Colonic mucosa (tissue), 4 donors: ENCODE measurements at regions not wholly inside any gene's neighbourhood (a gene's known extent, or its start where the extent isn't known, plus 50 kb on each side); places are given as distances from the start of the nearest gene placed in this dataset.

Experiments used
- DNase-seq: peaks from one replicate; pipeline ENCODE4 v3.0.0-alpha.2; 2020
- H3K27ac ChIP-seq: fragments of 200-600 bp; one replicate; pipeline ENCODE4 v1.8.0; 2021
- H3K27me3 ChIP-seq: fragments of 200-600 bp; one replicate; pipeline ENCODE4 v1.8.0; 2021
- H3K36me3 ChIP-seq: fragments of 200-600 bp; one replicate; pipeline ENCODE4 v1.8.0; 2021
- H3K4me1 ChIP-seq: fragments of 200-600 bp; one replicate; pipeline ENCODE4 v1.8.0; 2021; ENCODE audit warnings: mild to moderate bottlenecking
- H3K4me3 ChIP-seq: fragments of 200-600 bp; one replicate; pipeline ENCODE4 v1.8.0; 2021
- H3K9ac ChIP-seq, 2 donors: one replicate each; pipeline ENCODE4 v1.7.0; 2013; ENCODE audit warnings: control low read depth in 2 of 2, low read depth in 2 of 2, low read length in 2 of 2
- H3K9me3 ChIP-seq: fragments of 200-600 bp; one replicate; pipeline ENCODE4 v1.8.0; 2021
- CTCF ChIP-seq: fragments of 200-600 bp; IDR thresholded peaks from one replicate; pipeline ENCODE4 v1.8.0; 2022; ENCODE audit warnings: antibody characterized with exemption, mild to moderate bottlenecking
- intact Hi-C: fragments of 100-400 bp; cut with DNase I; formaldehyde crosslinking; loops from one replicate; pipeline ENCODE4 v1.14.1; 2022
- donor health status: healthy.
- donor health status: DM: no; HTN: no; CAD: no.
- donor health status: DM: no; HTN: no; CAD: no.

GRCh38 chr2:221283896-221284545 lies 288.1 kb downstream of the EPHA4 start:
- Histone ChIP-seq H3K36me3 (no peaks in the 10 kb centered on the region), H3K4me1 (no peaks in the 10 kb centered on the region), H3K27ac (no peak overlapping the region), H3K27me3 (no peaks in the 10 kb centered on the region), H3K4me3 (no peak overlapping the region), H3K9me3 (no peaks in the 10 kb centered on the region), H3K9ac (no peak overlapping the region)
- intact Hi-C loops, result no loop called here
- no peak for DNase-seq
- no peak for TF ChIP-seq CTCF

GRCh38 chr2:221285148-221285547 lies 287.0 kb downstream of the EPHA4 start:
- Histone ChIP-seq H3K9me3 (no peaks in the 10 kb centered on the region), H3K4me1 (no peaks in the 10 kb centered on the region), H3K36me3 (no peaks in the 10 kb centered on the region), H3K27me3 (no peaks in the 10 kb centered on the region), H3K9ac (no peak overlapping the region), H3K4me3 (no peak overlapping the region), H3K27ac (no peak overlapping the region)
- DNase-seq, result no peak
- TF ChIP-seq CTCF, result no peak
- intact Hi-C loops, result no loop called here

GRCh38 chr2:221286406-221286805 lies 285.7 kb downstream of the EPHA4 start:
- no peak overlapping the region for H3K4me3 ChIP-seq
- no peak overlapping the region for H3K9ac ChIP-seq
- H3K27ac ChIP-seq, result no peak overlapping the region
- DNase-seq, result no peak
- no peaks in the 10 kb centered on the region for H3K36me3 ChIP-seq
- no peak for TF ChIP-seq CTCF
- no peaks in the 10 kb centered on the region for H3K9me3 ChIP-seq
- intact Hi-C loops, result no loop called here
- H3K4me1 ChIP-seq, result no peaks in the 10 kb centered on the region
- no peaks in the 10 kb centered on the region for H3K27me3 ChIP-seq

- intact Hi-C loops, result no loop called here
- Histone ChIP-seq H3K36me3 (no peaks in the 10 kb centered on the region), H3K4me1 (no peaks in the 10 kb centered on the region), H3K27ac (no peak overlapping the region), H3K27me3 (no peaks in the 10 kb centered on the region), H3K9ac (no peak overlapping the region), H3K9me3 (no peaks in the 10 kb centered on the region), H3K4me3 (no peak overlapping the region)
- no peak for DNase-seq
- no peak for TF ChIP-seq CTCF
Measured at GRCh38 chr2:221289389-221289788, 282.7 kb downstream of the EPHA4 start.

DNA sequence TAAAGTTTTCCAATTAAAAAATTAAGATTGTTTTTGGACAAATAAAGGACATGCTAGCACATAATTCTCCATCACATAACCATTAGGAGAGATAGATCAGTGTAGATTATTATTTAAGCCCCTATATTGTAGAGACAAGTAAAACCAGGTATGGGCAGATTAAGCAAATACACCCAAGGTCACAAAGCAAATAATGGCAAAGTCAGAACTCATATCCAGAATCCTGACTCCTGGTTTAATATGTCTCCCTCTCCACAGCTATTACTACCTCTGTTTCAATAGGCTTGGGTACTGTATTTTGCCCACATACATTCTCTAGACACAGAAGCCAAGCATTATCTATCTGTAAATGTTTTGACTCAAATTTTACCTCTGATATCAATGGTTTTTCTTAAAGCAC lies 282.3 kb downstream of the EPHA4 start:
- H3K4me1 ChIP-seq, result no peaks in the 10 kb centered on the region

More for the DNA sequence above, 282.3 kb downstream of the EPHA4 start:
- Histone ChIP-seq H3K36me3 (no peaks in the 10 kb centered on the region), H3K9ac (no peak overlapping the region), H3K9me3 (no peaks in the 10 kb centered on the region), H3K27me3 (no peaks in the 10 kb centered on the region), H3K4me3 (no peak overlapping the region), H3K27ac (no peak overlapping the region)
- no peak for TF ChIP-seq CTCF
- DNase-seq, result no peak
- intact Hi-C loops, result no loop called here
